HG03039 (cell line): ENCODE measurements at regions not wholly inside any gene's neighbourhood (a gene's known extent, or its start where the extent isn't known, plus 50 kb on each side); places are given as distances from the start of the nearest gene placed in this dataset.

Source experiments
- ATAC-seq: cut with Tn5 transposase; IDR thresholded peaks from one replicate; pipeline ENCODE4 v1.9.1; 2021; ENCODE audit warnings: mild to moderate bottlenecking, moderate library complexity; ENCODE audit not compliant: unreplicated experiment

DNA sequence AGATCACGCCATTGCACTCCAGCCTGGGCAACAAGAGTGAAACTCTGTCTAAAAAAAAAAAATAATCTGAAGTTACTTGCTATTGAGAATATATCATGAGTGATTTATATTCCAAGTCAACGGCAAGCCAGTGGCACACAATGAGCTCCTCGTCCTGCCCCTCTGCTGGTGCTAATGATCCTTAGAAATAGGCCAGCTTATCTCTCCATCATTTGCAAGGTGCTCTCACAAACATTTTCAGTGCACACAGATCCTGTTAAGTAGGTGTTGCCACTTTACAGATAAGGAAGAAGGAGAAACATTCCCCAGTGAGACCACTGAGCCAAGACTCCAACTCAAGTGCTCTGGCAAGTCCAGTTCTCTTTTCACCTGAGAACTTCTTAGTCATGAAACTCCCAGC lies 91.3 kb upstream of the GPR45 start:
- ATAC-seq = no peak

DNA sequence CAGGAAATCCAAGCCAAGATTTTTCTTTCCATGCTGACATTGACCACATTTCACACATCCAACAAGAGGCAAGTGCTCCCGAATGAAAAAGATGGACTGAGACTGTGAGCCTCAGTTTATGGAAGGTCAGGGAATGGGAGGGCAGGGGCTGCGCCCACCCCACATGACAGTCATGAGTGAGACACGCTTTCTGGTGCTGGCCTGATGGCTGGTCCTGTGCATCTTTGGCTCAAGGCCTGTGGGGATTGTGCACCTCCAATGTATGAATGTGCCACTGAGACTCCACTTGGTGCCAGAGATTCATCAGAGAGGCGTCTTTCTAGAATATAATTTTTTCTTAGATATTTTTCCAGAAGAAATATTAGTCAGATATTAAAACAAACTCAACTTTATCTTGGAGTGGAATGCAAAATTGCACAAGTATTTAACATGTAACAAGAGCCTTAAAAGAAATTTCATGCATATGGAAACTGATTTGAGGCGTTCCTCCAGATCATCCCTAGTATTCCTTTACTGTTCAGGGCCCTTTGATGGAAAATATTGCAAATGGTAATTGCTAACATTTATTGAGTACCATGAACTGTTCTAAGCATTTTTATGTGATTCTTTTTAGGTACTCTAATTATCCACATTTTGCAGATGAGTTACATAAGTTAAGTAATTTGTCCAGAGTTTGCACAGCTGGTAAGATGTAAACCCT lies 87.3 kb upstream of the GPR45 start:
- ATAC-seq = no peak

DNA sequence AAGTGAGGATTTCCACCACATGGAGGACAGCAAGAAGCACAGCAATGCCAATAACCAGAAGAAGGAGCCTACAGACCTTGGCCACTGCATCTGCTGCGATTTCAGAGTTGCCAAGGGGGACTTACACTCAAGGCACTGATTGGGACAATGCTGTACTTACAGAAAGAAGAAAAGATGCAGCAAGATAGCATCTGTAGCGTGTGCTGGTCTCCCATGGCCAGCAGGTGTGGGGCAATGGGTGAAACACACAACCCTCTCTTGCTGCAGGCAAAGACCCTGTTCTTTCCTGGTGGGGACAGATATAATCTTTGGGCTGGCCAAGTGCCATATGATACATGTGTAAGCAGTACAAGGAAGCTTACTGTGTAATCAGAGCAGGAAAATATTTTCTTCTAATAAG lies 85.4 kb upstream of the GPR45 start:
- no peak for ATAC-seq

DNA sequence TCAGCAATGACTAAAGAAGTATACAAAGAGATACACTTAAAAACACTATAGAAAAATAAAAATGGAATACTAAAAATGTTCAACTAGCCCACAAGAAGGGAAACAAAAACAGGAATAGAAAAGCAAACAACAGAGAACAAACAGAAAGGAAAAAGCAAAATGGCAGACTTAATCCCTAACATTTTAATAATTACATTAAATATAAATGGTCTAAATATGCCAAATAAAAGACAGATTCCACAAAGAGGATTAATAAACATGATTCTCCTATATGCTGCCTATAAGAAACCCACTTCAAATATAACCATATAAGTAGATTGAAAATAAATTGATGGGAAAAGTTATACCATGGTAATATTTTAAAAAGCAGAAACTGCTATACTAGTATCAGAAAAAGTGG lies 83.5 kb upstream of the GPR45 start:
- no peak for ATAC-seq

DNA sequence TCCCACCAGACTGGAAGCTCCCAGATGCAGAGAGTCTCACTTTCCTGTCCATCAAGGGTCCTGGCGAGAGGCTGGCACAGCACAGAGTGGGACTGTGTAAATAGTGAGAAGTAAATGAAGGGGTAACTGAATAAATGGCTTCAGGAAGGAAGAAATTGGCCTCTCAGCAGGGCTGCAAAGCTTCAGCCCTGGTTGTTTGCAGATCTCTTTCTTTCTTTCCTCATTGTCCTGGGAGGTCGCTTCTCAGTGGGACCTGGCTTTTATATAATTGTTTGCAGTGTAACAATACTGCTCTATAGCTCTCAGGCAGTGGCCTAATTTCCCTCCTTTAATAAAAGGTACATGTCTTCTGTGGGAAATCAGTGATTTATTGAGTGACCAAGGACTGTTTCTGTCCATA lies 74.9 kb upstream of the GPR45 start:
- ATAC-seq = no peak

DNA sequence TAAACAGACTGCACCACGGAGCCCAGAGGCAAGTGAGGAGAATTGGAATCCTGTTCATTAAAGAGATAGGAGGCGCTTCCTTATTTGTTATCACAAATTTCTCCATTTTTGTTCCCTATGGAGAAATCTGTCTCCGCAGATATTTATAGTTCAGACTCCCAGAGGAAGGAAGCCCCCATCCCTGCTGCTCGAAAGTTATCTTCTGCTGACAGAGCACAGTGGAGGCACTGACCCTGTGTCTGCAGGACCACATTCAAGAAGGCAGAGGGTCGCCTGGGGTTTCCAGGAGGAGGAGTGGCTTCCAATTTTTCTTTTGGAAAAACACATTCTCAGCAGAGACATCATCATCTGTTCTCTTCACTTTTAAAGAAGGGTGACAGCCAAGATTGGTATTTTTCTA lies 73.0 kb upstream of the GPR45 start:
- ATAC-seq = no peak

DNA sequence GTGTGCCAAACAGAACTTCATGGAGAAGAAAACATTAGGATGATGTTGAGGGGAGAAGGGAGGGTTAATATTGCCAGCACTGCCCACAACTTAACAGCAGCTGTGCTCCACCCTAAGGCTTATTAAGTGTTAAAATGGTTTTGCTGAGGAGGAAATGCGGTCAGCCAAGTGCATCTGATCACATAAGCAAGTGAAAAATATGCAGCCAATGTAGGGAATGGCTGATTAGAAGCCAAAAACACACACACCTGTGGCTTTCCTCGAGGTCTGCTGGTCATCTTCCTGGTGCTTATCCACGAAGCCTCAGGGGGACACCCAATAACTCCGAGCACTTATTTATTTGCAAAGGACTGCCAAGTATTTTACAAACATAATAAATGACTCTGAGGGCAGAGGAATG lies 66.3 kb upstream of the GPR45 start:
- ATAC-seq = no peak

DNA sequence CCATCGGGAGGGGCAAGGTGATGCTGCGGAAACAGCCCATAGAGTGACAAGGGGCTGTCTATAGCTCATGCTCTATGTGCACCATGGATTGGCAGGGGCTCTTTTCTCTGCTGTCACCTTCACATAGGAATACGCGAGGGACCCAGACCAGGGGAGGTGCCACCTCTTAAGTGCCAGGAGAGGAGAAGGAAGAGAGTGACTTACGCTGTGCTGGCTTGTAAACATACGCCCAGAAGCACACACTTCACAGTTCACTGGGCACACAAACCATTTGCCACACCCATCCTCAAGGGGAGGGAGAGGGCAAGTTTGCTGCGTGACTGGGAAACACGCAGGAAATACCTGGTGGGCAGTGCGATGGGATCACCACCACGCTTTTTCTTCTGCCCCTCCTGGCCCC lies 65.1 kb upstream of the GPR45 start:
- ATAC-seq = no peak

DNA sequence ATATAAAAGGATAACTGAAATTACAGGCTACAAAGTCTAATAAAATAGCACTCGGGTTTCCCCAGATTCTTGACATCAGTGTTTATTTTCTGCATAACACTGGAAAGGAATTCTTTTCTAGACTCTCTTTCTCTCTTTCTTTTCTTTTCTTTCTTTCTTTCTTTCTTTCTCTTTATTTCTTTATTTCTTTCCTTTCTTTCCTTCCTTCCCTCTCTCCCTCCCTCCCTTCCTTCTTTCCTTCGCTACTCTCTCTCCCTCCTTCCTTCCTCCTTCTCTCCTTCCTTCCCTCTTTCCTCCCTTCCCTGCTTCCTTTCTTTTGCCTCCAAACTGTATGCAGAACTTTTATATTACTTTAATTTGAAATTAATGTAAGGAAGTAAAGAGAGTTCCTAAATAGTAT lies 64.5 kb upstream of the GPR45 start:
- ATAC-seq = no peak

DNA sequence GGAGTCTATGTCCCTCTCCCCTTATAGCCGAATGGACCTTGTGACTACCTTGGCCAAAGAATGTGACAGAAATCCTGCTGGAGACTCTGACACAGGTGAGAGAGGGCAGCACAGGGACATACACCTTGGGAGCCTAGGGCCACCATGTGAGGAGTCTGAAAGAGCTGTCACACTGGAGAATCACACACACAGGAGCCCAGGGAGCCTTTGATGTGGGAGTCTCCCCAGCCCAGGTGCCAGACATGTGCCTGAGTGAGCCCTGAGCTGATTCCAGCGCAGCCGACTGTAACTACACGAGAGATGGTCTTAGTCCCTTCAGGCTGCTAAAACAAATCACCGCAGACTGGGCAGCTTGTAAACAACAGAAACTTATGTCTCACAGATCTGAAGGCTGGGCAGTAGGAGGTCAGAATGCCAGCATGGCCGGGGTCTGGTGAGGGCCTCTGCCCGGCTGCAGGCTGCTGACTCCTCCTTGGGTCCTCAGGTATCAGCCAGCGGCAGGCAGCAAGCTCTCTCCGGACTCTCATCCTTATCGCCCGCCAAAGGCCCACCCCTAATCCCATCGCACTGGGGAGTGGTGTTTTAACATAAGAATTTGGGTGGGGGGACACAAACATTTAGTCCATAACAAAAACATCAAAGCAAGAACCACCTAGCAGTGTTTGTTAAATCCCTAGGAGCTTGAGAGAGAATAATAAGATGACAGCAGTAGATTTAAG lies 63.8 kb upstream of the GPR45 start:
- ATAC-seq = no peak

DNA sequence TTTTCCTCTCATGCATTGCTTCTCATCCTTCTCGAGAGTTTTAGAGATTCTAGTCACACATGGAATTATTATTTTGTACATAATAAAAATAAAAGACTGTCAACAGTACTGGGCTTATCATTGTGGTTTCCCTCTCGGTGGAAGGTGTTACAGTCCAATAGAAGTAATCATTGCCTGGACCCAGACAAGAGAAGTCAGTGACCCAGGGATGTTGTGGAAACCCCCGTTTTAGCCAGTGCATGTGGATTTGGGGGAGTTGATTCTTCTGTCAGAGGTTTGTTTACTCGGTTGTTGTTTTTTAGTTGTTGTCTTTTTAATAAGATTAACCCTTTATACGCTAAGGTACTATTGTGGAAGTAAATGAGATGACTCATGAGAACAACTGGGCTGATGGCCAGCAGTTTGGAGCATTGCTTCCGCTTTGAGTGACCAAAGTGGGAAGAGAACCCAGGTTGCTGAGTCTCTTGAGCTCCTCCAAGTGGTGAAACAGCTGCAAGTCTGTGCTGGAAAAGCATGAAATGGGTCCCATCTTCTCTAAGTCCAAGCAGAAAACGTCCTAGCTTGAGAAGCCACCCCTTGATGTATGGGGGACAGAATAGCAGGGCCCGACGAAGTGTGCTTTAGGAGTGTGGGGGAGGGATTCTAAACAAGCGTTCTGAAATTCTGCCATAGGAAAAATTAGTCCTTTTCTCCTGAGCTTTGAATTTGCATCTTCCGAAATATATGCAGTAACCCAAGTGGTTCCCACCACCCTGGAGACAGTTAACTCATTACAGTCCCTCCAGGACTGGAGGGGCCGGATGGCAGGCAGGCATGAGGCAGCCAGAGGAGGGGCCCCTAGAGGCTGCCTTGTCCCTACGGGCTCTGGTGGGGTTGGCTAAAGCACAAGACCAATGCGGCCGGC lies 61.8 kb upstream of the GPR45 start:
- ATAC-seq = no peak

DNA sequence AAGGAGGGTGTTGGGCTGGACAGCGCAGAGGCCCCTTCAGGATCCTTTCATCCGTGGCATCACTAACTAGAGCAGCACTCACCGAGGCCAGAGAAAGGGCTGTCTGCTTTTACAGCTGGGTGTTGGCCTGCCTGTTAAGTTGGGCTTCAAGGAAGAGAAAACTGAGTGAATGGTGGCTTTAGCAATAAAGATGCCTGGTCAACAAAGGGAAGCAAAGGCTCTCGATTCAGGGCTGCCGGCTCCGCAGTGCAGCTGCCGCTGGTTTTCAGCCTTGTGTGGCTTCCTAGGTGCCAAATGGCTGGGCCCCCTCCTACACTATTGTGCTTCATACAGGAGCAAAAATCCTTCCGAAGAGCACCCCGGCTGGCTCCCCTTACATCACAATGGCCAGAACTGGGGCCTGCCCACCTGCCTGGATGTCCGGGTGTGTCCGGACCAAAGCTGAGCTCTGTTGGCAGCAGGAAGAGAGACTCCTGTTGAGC lies 61.0 kb upstream of the GPR45 start:
- no peak for ATAC-seq

DNA sequence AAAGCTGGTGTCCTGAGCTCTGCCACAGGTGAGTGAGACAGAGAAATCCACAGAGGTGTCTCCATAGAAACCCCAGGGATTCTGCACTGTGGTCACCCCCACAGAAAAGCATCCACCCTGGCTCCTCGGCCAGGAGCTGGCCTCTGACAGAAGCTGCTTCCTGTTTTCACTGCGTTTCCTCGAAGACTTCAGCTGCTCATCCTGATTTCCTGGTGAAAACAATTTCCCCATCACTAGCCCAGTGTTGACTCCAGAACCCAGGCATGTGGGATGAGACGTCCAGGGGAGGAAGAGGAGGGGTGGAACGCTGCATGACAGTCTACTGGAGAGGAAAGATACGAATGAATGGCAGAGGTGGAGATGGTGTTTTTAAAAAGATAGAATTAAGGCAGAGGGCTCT lies 60.3 kb upstream of the GPR45 start:
- ATAC-seq = no peak

DNA sequence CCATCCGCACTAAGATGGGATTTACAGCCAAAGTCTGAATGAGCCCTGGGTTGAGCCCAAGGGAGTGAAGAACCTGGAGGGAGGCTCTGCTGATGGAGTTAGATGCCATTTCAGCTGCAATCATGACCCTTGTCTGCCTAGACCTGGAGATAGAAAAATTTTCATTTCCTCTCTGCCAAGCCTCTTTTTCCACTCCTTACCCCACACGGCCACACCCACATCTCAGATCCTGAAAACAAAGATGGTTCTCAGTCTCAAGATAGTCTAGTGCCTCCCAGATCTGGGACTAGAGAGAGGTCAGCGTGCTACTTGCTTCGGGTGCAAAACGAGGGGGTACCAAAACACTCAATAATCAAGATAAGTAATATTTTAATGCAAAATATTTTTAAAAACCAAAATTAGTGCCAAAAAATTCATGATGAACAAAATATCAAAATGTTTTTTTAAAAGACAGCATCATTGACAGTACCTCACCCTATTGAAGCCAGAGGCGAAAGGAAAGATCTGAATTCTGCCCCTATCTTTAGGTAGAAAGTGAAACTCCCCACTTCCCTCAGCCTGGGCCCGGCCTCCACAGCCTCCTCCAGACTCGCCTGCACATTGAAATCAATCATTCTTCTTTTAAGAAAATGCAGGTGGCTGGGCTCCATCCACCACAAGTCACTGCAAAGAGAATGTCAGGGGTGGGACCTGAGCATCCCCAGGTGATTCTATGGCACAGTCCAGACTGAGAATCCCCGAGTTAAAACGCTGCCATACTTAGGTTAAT lies 57.8 kb upstream of the GPR45 start:
- peak; percentile 61 for ATAC-seq

DNA sequence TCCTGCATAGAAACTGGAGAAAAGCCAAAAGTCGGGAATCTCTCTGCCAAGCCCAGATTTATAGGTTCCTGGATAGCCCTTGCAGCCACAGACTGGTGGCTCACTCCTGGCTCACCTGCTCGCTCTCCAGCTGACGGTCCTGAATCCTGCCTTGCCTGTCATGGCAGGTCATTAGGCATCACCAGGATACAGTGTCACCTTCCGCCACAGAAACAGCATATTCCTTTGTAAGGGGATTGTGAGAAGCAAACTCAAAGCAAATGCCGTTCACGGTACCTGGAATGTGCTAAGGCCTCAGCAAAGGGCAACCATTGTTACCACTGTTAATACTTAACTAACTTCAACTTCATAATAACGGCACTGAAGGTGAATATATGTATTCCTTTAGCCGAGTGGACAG lies 57.1 kb upstream of the GPR45 start:
- no peak for ATAC-seq

DNA sequence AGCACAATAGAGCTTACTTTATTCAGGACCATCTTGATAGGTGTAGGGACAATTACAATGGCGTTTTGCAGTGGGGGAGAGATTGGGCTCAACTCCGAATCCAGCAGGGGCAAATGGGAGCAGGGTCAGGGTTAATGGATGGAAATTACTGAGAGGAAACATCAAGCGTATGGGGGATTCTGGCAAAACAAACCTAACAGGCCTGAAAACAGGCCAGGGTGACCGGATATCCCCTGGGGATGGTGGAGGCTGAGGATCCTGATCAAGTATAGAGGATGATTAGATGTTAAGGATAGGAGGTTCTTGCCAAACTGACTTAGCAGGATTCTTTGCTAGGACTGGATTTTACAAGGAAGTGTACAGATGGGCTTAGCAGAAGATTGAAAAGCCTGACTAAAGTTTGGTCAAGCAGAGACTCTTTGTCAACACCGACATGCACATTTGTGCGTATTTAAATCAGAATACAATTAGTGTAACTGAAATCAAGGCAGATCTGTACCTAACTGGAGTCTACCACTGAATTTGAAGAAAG lies 54.5 kb upstream of the GPR45 start:
- no peak for ATAC-seq

DNA sequence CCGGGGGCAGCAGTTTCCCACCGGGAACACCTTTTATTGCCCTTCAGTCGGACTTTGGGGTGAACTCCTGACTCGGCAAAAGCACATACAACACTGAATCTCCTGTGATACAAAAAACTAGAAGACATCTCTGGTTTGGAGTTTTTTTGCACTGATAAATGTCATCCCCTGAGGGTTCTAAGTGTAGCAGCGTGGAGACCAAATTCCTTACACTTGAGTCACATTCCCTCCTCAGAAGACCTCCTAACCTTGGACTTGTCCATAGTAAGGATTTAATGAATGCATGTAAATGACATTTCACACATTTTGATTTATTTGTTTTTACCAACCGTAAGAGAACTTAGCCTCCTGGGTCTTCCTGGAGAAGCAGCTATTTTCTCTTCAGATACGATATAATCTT lies 54.0 kb upstream of the GPR45 start:
- ATAC-seq = no peak

DNA sequence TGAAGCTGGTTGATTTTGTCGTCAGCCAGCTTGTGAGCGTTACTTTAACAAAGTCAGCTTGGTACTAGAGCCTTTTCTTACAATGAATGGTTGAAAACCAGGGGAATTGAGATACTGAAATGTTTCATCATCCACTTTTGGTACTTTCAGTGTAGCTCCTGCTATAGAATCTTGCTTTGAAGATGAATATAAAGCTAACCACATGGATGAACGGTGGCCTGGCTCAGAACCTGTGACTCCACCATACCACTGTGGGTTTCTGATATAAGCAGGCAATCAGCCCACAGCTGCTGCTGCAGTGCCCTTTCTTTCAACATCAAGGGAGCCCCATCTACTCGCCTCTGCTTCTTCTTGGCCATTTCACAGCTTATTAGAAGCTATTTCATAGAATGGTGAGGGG lies 53.2 kb upstream of the GPR45 start:
- ATAC-seq = peak; percentile 57
